ENCODE measurements at regions not wholly inside any gene's neighbourhood (a gene's known extent, or its start where the extent isn't known, plus 50 kb on each side); places are given as distances from the start of the nearest gene placed in this dataset.

DNA sequence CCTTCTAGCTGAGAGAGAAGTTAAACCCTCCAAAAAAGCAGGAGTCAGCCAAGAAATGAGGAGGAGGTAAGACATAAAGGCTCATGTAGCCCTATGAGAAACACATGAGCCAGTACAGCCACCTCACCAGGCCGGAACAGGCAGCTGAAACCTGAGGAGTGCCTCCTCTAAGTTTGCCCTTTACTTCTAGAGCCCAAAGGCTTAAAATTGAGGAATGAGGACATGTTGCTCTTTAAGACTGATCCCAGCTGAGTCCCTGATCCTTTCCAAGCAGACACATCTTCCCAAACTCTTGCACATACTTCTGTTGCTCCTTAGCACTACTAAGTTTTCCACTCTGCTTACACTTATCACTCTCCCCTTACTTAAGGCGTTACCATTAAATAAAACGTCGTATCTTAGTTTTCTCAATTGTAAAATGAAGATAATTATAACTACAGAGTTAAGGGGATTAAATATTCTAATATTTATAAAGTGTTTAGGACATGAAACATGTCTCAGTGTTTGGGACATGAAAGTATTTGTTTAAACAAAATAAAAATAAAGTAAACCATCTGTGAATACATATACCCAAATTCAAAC lies 124.0 kb downstream of the OGFRL1 start (continued):
- TF ChIP-seq, protein P1, sequence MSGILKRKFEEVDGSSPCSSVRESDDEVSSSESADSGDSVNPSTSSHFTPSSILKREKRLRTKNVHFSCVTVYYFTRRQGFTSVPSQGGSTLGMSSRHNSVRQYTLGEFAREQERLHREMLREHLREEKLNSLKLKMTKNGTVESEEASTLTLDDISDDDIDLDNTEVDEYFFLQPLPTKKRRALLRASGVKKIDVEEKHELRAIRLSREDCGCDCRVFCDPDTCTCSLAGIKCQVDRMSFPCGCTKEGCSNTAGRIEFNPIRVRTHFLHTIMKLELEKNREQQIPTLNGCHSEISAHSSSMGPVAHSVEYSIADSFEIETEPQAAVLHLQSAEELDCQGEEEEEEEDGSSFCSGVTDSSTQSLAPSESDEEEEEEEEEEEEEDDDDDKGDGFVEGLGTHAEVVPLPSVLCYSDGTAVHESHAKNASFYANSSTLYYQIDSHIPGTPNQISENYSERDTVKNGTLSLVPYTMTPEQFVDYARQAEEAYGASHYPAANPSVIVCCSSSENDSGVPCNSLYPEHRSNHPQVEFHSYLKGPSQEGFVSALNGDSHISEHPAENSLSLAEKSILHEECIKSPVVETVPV (CRISPR knock-in tag; IDR thresholded peaks at IDR 0.05) = no peak
- no peak for TF ChIP-seq ZNF565 (CRISPR knock-in tag; conservative IDR thresholded peaks at IDR 0.05; ENCODE audit: low read depth)

DNA sequence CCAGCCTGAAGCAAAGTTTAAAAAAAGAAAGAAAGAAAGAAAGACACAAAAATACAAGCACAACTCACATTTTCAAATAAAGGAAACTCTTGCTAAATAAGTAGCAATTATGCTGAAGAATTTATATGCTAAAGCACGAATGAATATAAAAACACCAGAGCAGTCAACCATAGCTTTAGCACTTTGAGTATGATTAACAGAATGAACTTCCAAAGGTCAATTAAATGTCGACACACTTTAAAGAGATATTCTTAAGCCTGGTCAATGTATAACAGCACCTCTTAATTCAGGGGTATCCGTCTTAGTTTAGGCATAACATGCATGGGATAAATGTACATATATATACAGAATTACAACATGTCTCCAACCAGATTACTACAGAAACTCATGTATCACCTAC lies 125.9 kb downstream of the OGFRL1 start:
- no peak for TF ChIP-seq ZNF8 (CRISPR knock-in tag; IDR thresholded peaks at IDR 0.05)
- TF ChIP-seq, protein P2, sequence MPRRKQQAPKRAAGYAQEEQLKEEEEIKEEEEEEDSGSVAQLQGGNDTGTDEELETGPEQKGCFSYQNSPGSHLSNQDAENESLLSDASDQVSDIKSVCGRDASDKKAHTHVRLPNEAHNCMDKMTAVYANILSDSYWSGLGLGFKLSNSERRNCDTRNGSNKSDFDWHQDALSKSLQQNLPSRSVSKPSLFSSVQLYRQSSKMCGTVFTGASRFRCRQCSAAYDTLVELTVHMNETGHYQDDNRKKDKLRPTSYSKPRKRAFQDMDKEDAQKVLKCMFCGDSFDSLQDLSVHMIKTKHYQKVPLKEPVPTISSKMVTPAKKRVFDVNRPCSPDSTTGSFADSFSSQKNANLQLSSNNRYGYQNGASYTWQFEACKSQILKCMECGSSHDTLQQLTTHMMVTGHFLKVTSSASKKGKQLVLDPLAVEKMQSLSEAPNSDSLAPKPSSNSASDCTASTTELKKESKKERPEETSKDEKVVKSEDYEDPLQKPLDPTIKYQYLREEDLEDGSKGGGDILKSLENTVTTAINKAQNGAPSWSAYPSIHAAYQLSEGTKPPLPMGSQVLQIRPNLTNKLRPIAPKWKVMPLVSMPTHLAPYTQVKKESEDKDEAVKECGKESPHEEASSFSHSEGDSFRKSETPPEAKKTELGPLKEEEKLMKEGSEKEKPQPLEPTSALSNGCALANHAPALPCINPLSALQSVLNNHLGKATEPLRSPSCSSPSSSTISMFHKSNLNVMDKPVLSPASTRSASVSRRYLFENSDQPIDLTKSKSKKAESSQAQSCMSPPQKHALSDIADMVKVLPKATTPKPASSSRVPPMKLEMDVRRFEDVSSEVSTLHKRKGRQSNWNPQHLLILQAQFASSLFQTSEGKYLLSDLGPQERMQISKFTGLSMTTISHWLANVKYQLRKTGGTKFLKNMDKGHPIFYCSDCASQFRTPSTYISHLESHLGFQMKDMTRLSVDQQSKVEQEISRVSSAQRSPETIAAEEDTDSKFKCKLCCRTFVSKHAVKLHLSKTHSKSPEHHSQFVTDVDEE (CRISPR knock-in tag; IDR thresholded peaks at IDR 0.05) = no peak
- no peak for TF ChIP-seq TOX (CRISPR knock-in tag; IDR thresholded peaks at IDR 0.05; ENCODE audit: borderline replicate concordance)
- TF ChIP-seq, protein P3, sequence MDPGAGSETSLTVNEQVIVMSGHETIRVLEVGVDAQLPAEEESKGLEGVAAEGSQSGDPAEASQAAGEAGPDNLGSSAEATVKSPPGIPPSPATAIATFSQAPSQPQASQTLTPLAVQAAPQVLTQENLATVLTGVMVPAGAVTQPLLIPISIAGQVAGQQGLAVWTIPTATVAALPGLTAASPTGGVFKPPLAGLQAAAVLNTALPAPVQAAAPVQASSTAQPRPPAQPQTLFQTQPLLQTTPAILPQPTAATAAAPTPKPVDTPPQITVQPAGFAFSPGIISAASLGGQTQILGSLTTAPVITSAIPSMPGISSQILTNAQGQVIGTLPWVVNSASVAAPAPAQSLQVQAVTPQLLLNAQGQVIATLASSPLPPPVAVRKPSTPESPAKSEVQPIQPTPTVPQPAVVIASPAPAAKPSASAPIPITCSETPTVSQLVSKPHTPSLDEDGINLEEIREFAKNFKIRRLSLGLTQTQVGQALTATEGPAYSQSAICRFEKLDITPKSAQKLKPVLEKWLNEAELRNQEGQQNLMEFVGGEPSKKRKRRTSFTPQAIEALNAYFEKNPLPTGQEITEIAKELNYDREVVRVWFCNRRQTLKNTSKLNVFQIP (CRISPR knock-in tag; IDR thresholded peaks at IDR 0.05; ENCODE audit: borderline replicate concordance, low read depth) = no peak
- no peak for TF ChIP-seq GLIS3 (CRISPR knock-in tag; IDR thresholded peaks at IDR 0.05)
- TF ChIP-seq BACH2 (CRISPR knock-in tag; IDR thresholded peaks at IDR 0.05; ENCODE audit: borderline replicate concordance) = no peak
- TF ChIP-seq SNAI2 (CRISPR knock-in tag; IDR thresholded peaks at IDR 0.05) = no peak
- TF ChIP-seq ZFP3 (CRISPR knock-in tag; IDR thresholded peaks at IDR 0.05) = no peak
- no peak for TF ChIP-seq ZNF565 (CRISPR knock-in tag; conservative IDR thresholded peaks at IDR 0.05; ENCODE audit: low read depth)
- TF ChIP-seq ZC3H10 (CRISPR knock-in tag; IDR thresholded peaks at IDR 0.05) = no peak
- TF ChIP-seq, protein P1 (CRISPR knock-in tag; IDR thresholded peaks at IDR 0.05) = no peak
- no peak for TF ChIP-seq ISL1 (CRISPR knock-in tag; IDR thresholded peaks at IDR 0.05)
- TF ChIP-seq ESRRG (CRISPR knock-in tag; IDR thresholded peaks at IDR 0.05) = no peak
- no peak for TF ChIP-seq TCF4 (CRISPR knock-in tag; IDR thresholded peaks at IDR 0.05; ENCODE audit: borderline replicate concordance)
- no peak for TF ChIP-seq PPARA (CRISPR knock-in tag; IDR thresholded peaks at IDR 0.05; ENCODE audit: borderline replicate concordance)
- TF ChIP-seq RARB (CRISPR knock-in tag; IDR thresholded peaks at IDR 0.05) = no peak
- ATAC-seq = no peak

DNA sequence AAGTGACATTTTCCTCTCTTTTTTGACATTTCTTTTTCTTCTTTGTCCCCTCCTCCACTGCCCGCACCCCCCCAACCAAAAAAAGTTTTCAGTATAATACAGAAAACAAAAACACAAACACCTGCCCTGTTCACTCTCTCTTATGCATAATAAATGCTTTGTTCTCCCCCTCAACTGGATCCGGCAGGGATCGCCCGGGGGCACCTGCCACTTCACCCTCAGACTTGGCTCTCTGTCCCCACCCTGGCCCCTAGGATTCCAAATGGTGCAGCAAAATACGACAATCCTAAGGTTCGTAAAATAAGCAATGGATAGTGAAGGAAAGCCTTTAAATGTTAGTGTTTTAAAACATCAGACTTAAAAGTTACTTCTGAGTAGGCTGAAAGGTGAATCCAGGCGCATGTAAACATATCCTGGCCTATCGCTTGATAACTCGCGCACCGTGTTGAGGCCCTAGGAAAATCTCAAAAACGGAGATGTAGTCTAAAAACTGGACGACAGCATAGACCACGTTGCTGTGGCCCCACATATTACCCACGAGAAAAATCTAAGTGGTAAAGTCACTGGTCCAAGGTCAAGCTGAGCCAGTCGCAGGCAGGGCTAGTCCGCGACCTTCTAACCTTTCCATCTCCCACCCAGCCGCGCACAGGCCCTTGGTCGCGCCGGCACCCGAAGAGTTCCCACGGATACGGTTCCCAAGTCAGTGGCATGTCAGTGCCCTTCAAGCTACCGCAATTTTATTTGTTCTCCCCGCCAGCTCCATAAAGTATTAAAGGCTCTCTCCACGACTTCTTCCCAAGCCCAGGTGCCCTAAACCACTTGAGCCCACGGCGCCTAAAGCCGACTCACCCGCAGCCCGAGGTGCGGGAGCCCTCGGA lies 130.8 kb downstream of the OGFRL1 start:
- TF ChIP-seq ESRRG (CRISPR knock-in tag; IDR thresholded peaks at IDR 0.05) (no peak), ZNF70 (CRISPR knock-in tag; IDR thresholded peaks at IDR 0.05) (no peak), ZNF8 (CRISPR knock-in tag; IDR thresholded peaks at IDR 0.05) (no peak), BACH2 (CRISPR knock-in tag; IDR thresholded peaks at IDR 0.05; ENCODE audit: borderline replicate concordance) (no peak), ZFP30 (CRISPR knock-in tag; IDR thresholded peaks at IDR 0.05) (no peak), ZFP3 (CRISPR knock-in tag; IDR thresholded peaks at IDR 0.05) (no peak), ZC3H10 (CRISPR knock-in tag; IDR thresholded peaks at IDR 0.05) (no peak), TOX (CRISPR knock-in tag; IDR thresholded peaks at IDR 0.05; ENCODE audit: borderline replicate concordance) (no peak), OSR1 (CRISPR knock-in tag; IDR thresholded peaks at IDR 0.05) (no peak), CSDC2 (CRISPR knock-in tag; IDR thresholded peaks at IDR 0.05) (no peak), PPARA (CRISPR knock-in tag; IDR thresholded peaks at IDR 0.05; ENCODE audit: borderline replicate concordance) (no peak)
- TF ChIP-seq, protein P3 (CRISPR knock-in tag; IDR thresholded peaks at IDR 0.05; ENCODE audit: borderline replicate concordance, low read depth) = no peak
- TF ChIP-seq, protein P4, sequence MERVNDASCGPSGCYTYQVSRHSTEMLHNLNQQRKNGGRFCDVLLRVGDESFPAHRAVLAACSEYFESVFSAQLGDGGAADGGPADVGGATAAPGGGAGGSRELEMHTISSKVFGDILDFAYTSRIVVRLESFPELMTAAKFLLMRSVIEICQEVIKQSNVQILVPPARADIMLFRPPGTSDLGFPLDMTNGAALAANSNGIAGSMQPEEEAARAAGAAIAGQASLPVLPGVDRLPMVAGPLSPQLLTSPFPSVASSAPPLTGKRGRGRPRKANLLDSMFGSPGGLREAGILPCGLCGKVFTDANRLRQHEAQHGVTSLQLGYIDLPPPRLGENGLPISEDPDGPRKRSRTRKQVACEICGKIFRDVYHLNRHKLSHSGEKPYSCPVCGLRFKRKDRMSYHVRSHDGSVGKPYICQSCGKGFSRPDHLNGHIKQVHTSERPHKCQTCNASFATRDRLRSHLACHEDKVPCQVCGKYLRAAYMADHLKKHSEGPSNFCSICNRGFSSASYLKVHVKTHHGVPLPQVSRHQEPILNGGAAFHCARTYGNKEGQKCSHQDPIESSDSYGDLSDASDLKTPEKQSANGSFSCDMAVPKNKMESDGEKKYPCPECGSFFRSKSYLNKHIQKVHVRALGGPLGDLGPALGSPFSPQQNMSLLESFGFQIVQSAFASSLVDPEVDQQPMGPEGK (CRISPR knock-in tag; IDR thresholded peaks at IDR 0.05; ENCODE audit: borderline replicate concordance) = no peak
- TF ChIP-seq, protein P2 (CRISPR knock-in tag; IDR thresholded peaks at IDR 0.05) = no peak
- no peak; the same call in 2 of the 3 replicates for ATAC-seq

Measured in SK-N-SH treated with all-trans-retinoic acid at 6 μM for 48 hours (cell line).